Pulmonary artery endothelial cell (primary cell): ENCODE measurements at regions not wholly inside any gene's neighbourhood (a gene's known extent, or its start where the extent isn't known, plus 50 kb on each side); places are given as distances from the start of the nearest gene placed in this dataset.

Source experiments
- DNase-seq: peaks from one replicate; pipeline ENCODE4 v3.0.0-alpha.2; 2011; ENCODE audit warnings: low read depth, low spot score

DNA sequence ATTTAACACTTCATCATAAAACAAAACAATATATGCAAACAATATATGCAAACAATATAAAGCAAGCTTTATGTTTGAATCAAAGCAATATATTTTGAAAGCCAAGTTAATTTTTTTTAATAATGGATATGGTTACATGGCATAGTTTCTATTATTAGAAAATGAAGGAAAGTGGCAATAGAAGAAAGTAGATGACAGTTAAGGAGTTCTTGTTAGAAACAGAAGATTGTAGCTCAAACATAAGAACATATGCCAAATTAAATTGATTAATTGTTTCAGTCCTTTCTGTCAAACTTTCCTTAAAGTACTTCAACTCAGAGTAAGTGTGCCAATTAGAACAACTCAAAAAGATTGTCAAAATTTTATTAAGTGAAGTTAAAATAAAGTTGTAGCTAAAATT, 1248.3 kb downstream of the SLC16A7 start:
- no peak for DNase-seq

DNA sequence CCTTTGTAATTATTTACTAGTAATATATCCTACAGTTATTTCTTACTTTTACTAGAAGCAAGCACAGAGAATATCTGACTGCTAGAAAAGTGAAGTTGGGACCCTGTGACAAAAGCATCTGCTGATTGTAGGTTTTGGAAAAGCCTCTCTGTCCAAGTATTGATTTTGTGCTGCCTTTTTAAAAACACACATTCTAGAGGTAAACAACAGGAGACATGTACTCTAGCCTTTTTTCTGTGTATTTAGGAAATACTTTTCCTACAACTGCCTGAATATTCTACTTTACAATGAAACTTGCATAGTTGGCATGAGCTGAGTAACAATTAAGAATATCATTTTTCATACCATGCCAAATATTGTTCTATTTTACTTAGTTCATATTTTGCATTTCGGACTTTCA, 1249.0 kb downstream of the SLC16A7 start:
- DNase-seq, result no peak

DNA sequence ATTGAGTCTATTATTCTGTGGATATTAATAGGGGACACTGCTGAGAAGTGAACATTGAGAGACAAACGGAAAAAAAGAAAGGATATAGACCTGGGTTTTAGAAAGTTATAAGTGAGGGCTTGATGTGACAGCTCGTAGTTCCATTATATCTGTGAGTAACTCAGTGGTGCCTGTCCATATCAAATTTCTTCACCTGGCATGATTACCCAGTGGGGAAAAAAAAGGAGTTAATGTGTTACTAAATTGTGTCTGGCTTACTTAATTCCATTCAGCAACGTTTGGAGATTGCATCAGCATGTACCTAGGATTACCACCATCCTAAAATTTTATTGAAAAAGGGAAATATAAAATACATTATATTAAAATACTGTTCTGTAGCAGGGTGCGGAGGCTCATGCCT, 1249.9 kb downstream of the SLC16A7 start:
- DNase-seq, result no peak

DNA sequence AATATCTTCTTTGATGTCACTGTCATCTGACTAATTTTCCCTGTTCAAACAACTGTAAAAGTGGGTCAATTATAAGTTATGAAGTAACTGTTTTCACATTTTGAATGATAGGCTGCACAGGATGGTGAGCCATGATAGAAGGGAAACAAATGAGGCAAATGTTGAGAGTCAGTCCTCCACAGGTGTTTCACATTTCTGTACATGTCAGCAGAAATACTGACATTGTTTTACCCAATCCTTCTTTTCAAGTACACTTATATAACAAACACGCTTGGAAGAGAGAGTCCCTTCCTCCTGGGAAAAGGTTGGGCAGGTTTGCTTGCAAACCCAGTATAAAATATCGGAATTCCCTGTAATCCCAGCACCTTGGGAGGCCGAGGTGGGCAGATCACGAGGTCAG, 1251.5 kb downstream of the SLC16A7 start:
- no peak for DNase-seq

GRCh38 chr12:60849723-60850122, 1253.9 kb downstream of the SLC16A7 start:
- no peak for DNase-seq

DNA sequence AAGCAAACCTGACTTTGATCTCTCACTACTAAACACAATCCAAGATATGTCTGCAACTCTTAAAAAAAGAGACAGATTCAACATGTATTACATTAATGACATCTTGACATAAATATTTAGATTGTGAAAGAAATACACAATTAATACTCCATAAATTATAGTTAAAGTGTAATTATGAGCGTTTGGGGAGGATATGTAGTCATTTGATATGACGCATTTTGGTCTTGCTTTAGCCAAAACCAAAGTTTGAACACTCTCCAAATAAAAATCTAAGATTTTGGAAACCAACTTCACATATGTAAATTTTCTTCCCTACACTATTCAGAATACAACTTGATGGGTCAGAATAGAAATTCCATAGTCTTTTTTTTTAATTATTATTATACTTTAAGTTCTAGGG, 1257.6 kb downstream of the SLC16A7 start:
- DNase-seq, result no peak

DNA sequence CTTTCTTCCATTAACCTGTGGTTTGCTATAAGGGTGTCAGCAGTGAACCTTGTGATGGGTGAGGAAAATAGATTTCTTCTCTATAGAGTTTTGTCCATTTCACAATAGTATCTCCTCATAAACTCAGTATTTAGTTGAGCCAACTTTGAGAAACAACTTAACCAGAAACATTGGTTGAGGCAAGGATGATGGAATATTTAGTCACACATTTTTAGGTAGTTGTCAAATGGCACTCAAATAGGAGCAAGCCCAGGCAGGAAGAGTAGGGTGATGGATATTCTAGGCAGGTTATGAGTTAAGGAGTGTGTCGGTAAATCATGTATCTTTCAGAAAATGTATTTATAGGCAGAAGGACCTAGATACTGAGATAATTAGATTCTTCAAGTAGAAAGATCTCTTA, 1267.6 kb downstream of the SLC16A7 start:
- DNase-seq, result no peak

- no peak for DNase-seq
These were observed 1276.4 kb downstream of the SLC16A7 start for GRCh38 chr12:60872219-60872618.

DNA sequence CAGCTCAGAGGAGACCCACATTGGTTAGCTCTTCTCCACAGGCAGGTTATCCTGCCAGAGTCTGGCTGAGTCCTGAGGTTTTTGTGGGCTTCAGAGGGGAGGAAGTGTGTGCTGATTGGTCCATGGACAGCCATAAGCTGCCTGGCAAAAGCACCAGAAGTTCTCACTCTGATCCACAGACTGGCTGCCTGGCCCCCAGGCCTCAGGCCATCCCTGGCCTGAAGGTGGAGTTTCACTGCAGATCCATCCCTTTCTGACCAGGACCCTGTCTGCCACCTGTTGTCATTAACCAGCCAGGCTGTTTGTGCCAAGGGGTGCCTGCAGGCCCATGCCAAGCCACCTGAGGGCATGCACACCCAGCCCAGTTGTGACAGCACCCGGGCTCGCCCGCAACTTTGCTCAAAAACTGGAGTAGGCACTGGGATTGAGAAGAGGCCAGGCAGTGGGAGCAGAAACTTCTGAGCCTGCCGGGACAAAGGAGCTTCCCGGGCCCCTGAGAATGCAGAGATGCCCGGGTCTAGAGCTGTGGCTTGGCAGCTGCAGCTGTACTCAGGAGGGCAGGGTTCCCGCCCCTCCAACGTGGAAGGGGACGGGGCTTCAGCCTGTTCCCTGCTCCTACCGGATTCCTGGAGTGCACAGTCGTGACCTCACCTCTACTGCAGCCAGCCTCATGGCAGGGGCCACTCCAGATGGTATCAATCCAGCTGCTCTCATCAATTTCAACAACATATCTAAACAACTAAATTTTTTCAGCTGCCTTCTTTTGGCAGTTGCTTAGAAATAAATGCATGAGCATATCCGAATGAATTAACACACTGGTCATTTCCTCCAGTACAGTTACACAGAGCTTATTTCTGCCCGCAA, 1277.3 kb downstream of the SLC16A7 start:
- DNase-seq, result no peak

- no peak for DNase-seq
These were observed 1278.3 kb downstream of the SLC16A7 start for GRCh38 chr12:60874091-60874490.

GRCh38 chr12:60920841-60921495, 1325.1 kb downstream of the SLC16A7 start:
- no peak for DNase-seq

- no peak for DNase-seq
These were observed 1325.7 kb downstream of the SLC16A7 start for GRCh38 chr12:60921541-60921940.

- no peak for DNase-seq
These were observed 1330.4 kb downstream of the SLC16A7 start for GRCh38 chr12:60926256-60926655.

DNA sequence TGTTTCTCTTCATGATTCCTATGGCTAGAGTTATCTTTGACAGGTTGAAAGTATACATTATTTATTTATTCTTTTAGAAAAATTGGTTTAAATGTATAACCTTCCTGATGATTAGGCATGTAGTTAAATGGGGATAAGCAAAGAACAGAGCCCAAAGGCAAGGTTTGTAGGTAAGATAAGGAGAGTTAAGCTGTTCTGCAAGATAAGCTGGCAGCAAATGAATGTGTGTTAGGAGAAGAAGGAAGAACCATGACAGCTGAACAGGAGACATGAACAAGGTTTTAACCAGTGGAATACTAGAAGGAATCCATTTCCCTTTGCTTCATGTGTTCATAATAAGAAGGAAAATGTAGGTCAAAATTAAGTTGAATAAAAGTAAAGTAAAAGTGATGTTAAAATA, 1330.1 kb upstream of the USP15 start:
- DNase-seq, result no peak

- no peak for DNase-seq
These were observed 1324.0 kb upstream of the USP15 start for GRCh38 chr12:60935981-60936761.

DNA sequence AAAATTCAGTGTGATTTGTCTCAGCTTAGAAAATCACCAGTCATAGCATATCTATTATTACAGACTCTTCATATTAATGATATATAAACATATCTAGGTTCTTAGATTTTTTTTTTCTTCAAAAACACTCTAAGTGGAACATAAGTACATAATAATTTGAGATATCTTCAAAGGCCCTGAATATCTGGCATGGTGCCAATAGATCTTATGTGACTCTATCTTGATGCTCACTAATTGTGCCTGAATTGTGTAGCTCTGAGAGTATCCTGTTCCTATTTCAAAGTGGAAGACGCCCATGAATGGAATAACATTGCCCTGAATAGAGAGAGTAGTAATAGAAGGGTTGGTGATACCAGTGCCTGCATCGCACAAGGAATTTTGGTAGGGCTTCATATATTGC, 1312.7 kb upstream of the USP15 start:
- no peak for DNase-seq

- DNase-seq, result no peak
These were observed 1293.1 kb upstream of the USP15 start for GRCh38 chr12:60967128-60967527.

- no peak for DNase-seq
These were observed 1282.2 kb upstream of the USP15 start for GRCh38 chr12:60977966-60978365.

- no peak for DNase-seq
These were observed 1279.6 kb upstream of the USP15 start for GRCh38 chr12:60980558-60980957.

DNA sequence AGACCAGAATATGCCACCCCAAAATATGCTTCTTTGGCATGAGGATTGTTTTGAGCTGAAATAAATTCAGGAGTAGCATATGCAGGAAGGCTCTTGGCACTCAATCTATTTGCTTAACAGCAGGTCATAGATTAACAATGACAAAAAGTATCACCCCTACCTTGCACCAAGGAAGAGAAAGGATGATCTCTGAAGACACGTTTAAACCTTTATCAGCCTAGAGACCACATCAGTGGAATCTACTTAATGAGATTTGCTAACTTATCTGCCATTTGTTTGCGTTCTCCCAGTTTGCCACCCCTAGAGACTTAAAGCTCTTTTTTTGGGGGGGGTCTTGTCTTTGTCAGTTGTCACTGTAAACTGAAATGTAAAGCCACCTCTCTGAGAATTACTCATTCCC, 1278.7 kb upstream of the USP15 start:
- DNase-seq, result no peak

DNA sequence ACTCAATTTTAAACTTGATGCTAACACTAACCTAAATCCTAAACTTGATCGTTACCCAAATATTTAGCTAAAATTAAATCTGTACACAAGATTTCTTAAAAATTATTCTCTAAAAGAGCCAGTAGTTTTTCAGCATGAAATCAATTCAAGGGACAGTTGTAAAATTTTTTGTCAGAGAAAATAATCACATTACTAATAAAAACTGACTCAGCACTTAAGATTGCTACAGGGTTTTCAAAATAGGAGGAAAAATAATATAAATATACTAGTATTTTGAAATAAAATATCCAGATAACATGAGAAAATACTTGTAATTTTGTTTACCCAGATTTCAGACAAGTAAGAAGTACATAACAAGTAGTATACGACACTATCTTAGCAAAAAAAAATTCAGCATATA, 1268.1 kb upstream of the USP15 start:
- no peak for DNase-seq

- no peak for DNase-seq
These were observed 1264.9 kb upstream of the USP15 start for GRCh38 chr12:60995256-60995825.
